ENCODE measurements at regions not wholly inside any gene's neighbourhood (a gene's known extent, or its start where the extent isn't known, plus 50 kb on each side); places are given as distances from the start of the nearest gene placed in this dataset.

DNA sequence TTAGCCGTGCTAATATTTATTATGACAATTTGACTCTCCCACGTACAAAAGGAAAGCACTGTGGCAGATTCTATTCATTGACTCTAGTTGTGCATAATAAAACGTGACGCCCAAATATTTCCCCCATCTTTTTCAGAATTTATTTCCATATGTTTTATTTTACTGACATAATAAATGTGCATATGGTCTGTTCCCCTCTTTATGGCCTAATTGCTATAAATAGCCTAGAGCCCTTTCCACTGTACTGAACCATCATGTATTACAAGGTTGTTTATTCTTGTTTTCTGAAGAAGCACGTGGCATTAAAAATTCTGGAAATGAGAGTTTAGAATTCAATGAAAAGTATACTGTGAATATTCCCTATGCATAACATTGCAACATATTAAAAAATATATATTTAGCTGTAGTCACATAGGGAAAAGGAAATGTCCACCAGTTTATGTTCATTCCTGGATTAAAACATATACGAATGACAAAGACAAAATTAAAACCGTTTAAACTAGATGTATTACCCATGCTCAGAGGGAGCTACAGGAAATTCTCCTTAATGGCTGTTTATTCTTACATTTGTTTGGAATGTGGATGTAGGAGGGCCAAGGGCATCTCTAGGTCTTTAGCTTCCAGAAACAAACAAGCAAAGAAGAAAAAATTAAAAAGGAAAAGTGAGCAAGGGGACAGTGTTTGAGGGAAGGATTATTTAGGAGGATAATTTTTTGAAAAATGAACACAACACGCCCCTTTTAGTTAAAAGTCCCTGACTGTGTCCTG is 122.1 kb upstream of the MMADHC start:
- Histone ChIP-seq H3K27me3 (ENCODE audit: control insufficient read depth in 2 of 2, insufficient read depth in 2 of 2, low read length in 2 of 2) (no peaks in the 10 kb centered on the region), H3K4me3 (replicated peaks in 1 of 3; ENCODE audit: insufficient read depth in 1 of 3, low read depth in 1 of 3, low read length in 3 of 3) (no peak overlapping the region), H3K9me3 (replicated peaks; ENCODE audit: control insufficient read depth, insufficient read depth, low read length) (no peaks in the 10 kb centered on the region), H3K79me2 (ENCODE audit: control insufficient read depth, insufficient read depth, low read length) (no peaks in the 10 kb centered on the region), H3K36me3 (ENCODE audit: control insufficient read depth in 2 of 2, extremely low read depth in 1 of 2, insufficient read depth in 2 of 2, low read length in 2 of 2) (no peaks in the 10 kb centered on the region), H3K27ac (ENCODE audit: insufficient read depth, low read depth, low read length) (no peak overlapping the region), H3K9me1 (replicated peaks; ENCODE audit: control insufficient read depth, extremely low read depth, insufficient read depth, low read length) (no peaks in the 10 kb centered on the region), H4K20me1 (replicated peaks; ENCODE audit: control insufficient read depth, extremely low read depth, insufficient read depth, low read length) (no peaks in the 10 kb centered on the region), H3K9ac (replicated peaks; ENCODE audit: extremely low read depth, insufficient read depth, low read length) (no peak overlapping the region), H3K4me2 (ENCODE audit: insufficient read depth, low read length) (no peak overlapping the region), H2AFZ (ENCODE audit: low read depth, low read length) (no peak overlapping the region), H3K4me1 (ENCODE audit: control insufficient read depth, extremely low read depth, insufficient read depth, low read length) (no peaks in the 10 kb centered on the region)
- ChIA-PET CTCF (interaction anchor here (1.1 to 1.3 kb wide), 3 partner anchors 24 to 62 kb away, joined by 3 to 4 read pairs (median 3); no protein-coding TSS in a partner anchor), POLR2A (no interaction called here)
- intact Hi-C loops (cut with micrococcal nuclease), result loop anchor here (10.0 kb wide), 1 partner anchor 1525 kb away; no protein-coding TSS in a partner anchor
- TF ChIP-seq JUN (IDR thresholded peaks at IDR 0.05; ENCODE audit: borderline replicate concordance, insufficient read depth, insufficient read length, low read depth) (no peak), POLR2A (IDR thresholded peaks at IDR 0.05; ENCODE audit: low read depth, low read length) (no peak), EZH2 (IDR thresholded peaks at IDR 0.05; ENCODE audit: borderline replicate concordance, low read depth, low read length, severe bottlenecking) (no peak), GATA2 (IDR thresholded peaks at IDR 0.05; ENCODE audit: insufficient read depth, insufficient read length, low read depth, low read length) (no peak), CTCF (IDR thresholded peaks at IDR 0.05; ENCODE audit: extremely low read depth in 1 of 2, insufficient read depth in 1 of 2, low read depth in 1 of 2, low read length in 2 of 2) (no peak), POLR2AphosphoS5 (IDR thresholded peaks at IDR 0.05; ENCODE audit: insufficient read depth, low read depth, low read length) (no peak), MYC (IDR thresholded peaks at IDR 0.05; ENCODE audit: low read depth, low read length) (no peak), FOS (IDR thresholded peaks at IDR 0.05; ENCODE audit: borderline replicate concordance, insufficient read depth, low read length) (no peak)
- TF ChIP-seq, protein P1, sequence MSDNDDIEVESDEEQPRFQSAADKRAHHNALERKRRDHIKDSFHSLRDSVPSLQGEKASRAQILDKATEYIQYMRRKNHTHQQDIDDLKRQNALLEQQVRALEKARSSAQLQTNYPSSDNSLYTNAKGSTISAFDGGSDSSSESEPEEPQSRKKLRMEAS (IDR thresholded peaks at IDR 0.05; ENCODE audit: insufficient read depth, insufficient read length), result no peak
- no TSS peak for BruUV-seq (replicated peaks)
- FAIRE-seq (peak; percentile 4), DNase-seq (ENCODE audit: low read depth, low spot score) (no peak)
- dilution Hi-C loops (cut with MboI; ENCODE audit: extremely low pct_ligation_motif_present, low sequenced_read_pairs), result no loop called here
